ENCODE measurements at regions not wholly inside any gene's neighbourhood (a gene's known extent, or its start where the extent isn't known, plus 50 kb on each side); places are given as distances from the start of the nearest gene placed in this dataset.

DNA sequence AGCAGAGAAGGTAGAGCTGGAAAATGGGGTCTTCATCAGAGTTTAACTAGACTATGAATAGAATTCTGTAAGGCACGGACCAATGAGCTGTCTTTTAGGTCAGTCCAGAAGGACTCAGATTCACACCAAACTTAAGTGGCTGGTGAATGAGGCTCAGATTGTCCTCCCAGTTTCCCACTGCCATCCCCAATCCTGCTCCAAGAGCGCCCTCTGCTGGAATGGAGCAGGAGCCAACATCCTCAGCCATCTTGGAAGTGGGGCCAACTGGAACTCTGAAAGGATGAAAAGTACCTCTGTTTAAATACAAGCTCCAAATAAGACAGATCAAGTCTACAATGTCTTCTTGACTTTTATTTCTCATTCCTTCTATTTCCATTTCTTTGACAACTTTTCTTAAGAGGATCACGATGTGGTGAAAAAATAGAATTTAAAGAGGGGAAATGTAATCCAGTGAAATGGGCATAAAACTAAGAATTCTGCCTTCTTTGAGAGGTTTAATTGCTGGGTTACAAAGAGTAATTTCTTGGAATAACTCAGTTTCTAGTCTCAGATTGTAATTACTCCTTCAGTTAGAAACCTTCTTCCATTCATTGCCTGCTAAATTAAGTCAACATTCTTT lies 217.1 kb upstream of the TPRG1 start:
- Histone ChIP-seq H3K9ac (no peak overlapping the region), H3K4me2 (no peak overlapping the region), H4K20me1 (ENCODE audit: low read depth) (no peaks in the 10 kb centered on the region), H3F3A (ENCODE audit: low read depth) (no peaks in the 10 kb centered on the region), H3K9me3 (ENCODE audit: low read depth) (no peaks in the 10 kb centered on the region), H2AFZ (replicated peaks) (no peak overlapping the region), H3K4me3 (no peak overlapping the region), H3K36me3 (no peaks in the 10 kb centered on the region), H3K79me2 (ENCODE audit: low read depth) (no peaks in the 10 kb centered on the region), H3K4me1 (no peaks in the 10 kb centered on the region), H3K27ac (no peak overlapping the region), H3K27me3 (peaks cover 2% of the 10 kb centered on the region)
- H3K36me3 Mint-ChIP-seq, result no peaks in the 10 kb centered on the region
- peaks cover 2% of the 10 kb centered on the region for H3K4me1 Mint-ChIP-seq
- peak; percentile 91 for DNase-seq (ENCODE audit: low spot score)
- TF ChIP-seq EZH2 (IDR thresholded peaks at IDR 0.05) (no peak), EZH2phosphoT487 (IDR thresholded peaks at IDR 0.05) (no peak)
- TF ChIP-seq, protein P1, sequence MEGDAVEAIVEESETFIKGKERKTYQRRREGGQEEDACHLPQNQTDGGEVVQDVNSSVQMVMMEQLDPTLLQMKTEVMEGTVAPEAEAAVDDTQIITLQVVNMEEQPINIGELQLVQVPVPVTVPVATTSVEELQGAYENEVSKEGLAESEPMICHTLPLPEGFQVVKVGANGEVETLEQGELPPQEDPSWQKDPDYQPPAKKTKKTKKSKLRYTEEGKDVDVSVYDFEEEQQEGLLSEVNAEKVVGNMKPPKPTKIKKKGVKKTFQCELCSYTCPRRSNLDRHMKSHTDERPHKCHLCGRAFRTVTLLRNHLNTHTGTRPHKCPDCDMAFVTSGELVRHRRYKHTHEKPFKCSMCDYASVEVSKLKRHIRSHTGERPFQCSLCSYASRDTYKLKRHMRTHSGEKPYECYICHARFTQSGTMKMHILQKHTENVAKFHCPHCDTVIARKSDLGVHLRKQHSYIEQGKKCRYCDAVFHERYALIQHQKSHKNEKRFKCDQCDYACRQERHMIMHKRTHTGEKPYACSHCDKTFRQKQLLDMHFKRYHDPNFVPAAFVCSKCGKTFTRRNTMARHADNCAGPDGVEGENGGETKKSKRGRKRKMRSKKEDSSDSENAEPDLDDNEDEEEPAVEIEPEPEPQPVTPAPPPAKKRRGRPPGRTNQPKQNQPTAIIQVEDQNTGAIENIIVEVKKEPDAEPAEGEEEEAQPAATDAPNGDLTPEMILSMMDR (IDR thresholded peaks at IDR 0.05), result peak; percentile 95
- no peaks in the 10 kb centered on the region for H3K9me3 Mint-ChIP-seq
- no peak overlapping the region for H3K27ac Mint-ChIP-seq
- peaks cover 12% of the 10 kb centered on the region for H3K27me3 Mint-ChIP-seq (ENCODE audit: insufficient read depth, low read depth)
- peak overlapping the region; percentile 4 for H3K4me3 Mint-ChIP-seq

DNA sequence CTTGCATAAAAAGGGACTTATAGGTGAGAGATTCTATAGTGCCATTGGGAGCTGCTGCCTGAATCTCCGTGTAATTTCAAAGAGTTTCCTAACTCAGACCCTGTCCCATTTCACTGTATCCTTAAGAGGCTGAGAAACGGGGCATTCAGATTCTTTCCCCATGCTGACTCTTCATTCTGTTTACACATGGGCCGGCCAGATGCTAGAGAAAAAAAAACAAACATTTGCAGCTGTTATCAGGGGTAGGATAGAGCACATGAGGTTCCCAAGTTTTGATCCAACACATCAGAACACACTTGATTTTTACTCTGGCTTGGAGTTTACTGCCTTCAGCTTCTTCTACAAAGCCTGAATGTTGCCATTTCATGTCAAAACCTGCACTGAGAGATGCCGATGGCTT lies 215.9 kb upstream of the TPRG1 start:
- Histone ChIP-seq H3K4me2 (no peak overlapping the region), H3K27ac (no peak overlapping the region), H2AFZ (replicated peaks) (no peak overlapping the region), H3K9ac (no peak overlapping the region), H3K27me3 (no peaks in the 10 kb centered on the region), H4K20me1 (ENCODE audit: low read depth) (no peaks in the 10 kb centered on the region), H3K79me2 (ENCODE audit: low read depth) (no peaks in the 10 kb centered on the region), H3K36me3 (no peaks in the 10 kb centered on the region), H3K9me3 (ENCODE audit: low read depth) (no peaks in the 10 kb centered on the region), H3K4me3 (no peak overlapping the region), H3K4me1 (no peaks in the 10 kb centered on the region), H3F3A (ENCODE audit: low read depth) (no peaks in the 10 kb centered on the region)
- Mint-ChIP-seq H3K27me3 (ENCODE audit: insufficient read depth, low read depth) (peaks cover 10% of the 10 kb centered on the region), H3K36me3 (no peaks in the 10 kb centered on the region), H3K9me3 (no peaks in the 10 kb centered on the region), H3K27ac (no peak overlapping the region), H3K4me1 (no peaks in the 10 kb centered on the region), H3K4me3 (no peak overlapping the region)
- no peak for TF ChIP-seq EZH2 (IDR thresholded peaks at IDR 0.05)
- TF ChIP-seq EZH2phosphoT487 (IDR thresholded peaks at IDR 0.05), result no peak
- TF ChIP-seq, protein P1 (IDR thresholded peaks at IDR 0.05), result no peak
- DNase-seq (ENCODE audit: low spot score), result no peak

DNA sequence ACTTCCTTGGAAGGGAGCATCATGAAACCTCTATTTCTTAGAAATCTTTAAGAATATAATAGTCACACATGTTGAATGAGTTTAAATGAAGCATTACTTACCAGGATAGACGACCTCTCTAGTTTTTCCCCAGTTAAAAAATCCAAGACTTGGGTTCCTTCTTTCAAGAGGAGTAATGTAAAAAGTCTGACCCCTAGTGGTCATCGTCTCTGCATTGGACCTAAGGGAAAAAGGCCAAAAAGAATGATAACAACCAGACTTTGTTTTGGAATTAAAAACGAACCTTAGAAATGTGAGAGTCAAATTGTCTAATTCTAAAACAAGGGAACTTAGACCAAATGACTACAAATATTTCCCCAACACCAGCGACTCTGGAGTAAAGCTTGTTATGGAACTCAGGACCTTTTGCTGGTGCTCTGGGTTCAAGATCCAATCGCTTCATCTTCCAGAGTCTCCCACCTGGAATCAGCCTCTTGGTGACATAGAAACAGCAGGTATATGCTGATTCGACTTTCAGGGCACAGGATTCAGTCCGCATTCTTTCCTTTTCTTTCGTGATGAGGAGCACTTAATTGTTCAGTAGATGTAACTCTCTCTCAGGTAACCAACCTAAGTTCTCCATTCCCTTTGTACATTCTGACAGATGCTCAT lies 214.8 kb upstream of the TPRG1 start:
- Histone ChIP-seq H4K20me1 (ENCODE audit: low read depth) (no peaks in the 10 kb centered on the region), H3K4me2 (no peak overlapping the region), H3K36me3 (no peaks in the 10 kb centered on the region), H3K27ac (no peak overlapping the region), H3K79me2 (ENCODE audit: low read depth) (no peaks in the 10 kb centered on the region), H3F3A (ENCODE audit: low read depth) (no peaks in the 10 kb centered on the region), H3K9me3 (ENCODE audit: low read depth) (no peaks in the 10 kb centered on the region), H3K4me1 (no peaks in the 10 kb centered on the region), H3K4me3 (no peak overlapping the region), H2AFZ (replicated peaks) (no peak overlapping the region), H3K27me3 (no peaks in the 10 kb centered on the region), H3K9ac (no peak overlapping the region)
- Mint-ChIP-seq H3K27me3 (ENCODE audit: insufficient read depth, low read depth) (peaks cover 4% of the 10 kb centered on the region), H3K36me3 (no peaks in the 10 kb centered on the region), H3K27ac (no peak overlapping the region), H3K9me3 (no peaks in the 10 kb centered on the region), H3K4me3 (no peak overlapping the region), H3K4me1 (no peaks in the 10 kb centered on the region)
- TF ChIP-seq, protein P1 (IDR thresholded peaks at IDR 0.05), result peak; percentile 84
- no peak for TF ChIP-seq EZH2phosphoT487 (IDR thresholded peaks at IDR 0.05)
- DNase-seq (ENCODE audit: low spot score), result peak; percentile 81

All from neural progenitor cell (in vitro differentiated cells).